ENCODE measurements at regions not wholly inside any gene's neighbourhood (a gene's known extent, or its start where the extent isn't known, plus 50 kb on each side); places are given as distances from the start of the nearest gene placed in this dataset.

- no peak for TF ChIP-seq EZH2 (optimal IDR thresholded peaks at IDR 0.05; ENCODE audit: low read depth, low read length)
- TF ChIP-seq, protein P1, sequence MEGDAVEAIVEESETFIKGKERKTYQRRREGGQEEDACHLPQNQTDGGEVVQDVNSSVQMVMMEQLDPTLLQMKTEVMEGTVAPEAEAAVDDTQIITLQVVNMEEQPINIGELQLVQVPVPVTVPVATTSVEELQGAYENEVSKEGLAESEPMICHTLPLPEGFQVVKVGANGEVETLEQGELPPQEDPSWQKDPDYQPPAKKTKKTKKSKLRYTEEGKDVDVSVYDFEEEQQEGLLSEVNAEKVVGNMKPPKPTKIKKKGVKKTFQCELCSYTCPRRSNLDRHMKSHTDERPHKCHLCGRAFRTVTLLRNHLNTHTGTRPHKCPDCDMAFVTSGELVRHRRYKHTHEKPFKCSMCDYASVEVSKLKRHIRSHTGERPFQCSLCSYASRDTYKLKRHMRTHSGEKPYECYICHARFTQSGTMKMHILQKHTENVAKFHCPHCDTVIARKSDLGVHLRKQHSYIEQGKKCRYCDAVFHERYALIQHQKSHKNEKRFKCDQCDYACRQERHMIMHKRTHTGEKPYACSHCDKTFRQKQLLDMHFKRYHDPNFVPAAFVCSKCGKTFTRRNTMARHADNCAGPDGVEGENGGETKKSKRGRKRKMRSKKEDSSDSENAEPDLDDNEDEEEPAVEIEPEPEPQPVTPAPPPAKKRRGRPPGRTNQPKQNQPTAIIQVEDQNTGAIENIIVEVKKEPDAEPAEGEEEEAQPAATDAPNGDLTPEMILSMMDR (IDR thresholded peaks at IDR 0.05; ENCODE audit: low read length), result no peak
- TF ChIP-seq EZH2phosphoT487 (IDR thresholded peaks at IDR 0.05; ENCODE audit: low read length), result no peak
These were observed 55.6 kb upstream of the PHLPP1 start for GRCh38 chr18:62659698-62660097.

All from MM.1S (cell line).